ENCODE measurements at regions not wholly inside any gene's neighbourhood (a gene's known extent, or its start where the extent isn't known, plus 50 kb on each side); places are given as distances from the start of the nearest gene placed in this dataset.
"Not testable (repeated sequence)": the region's sequence is repeated elsewhere in the genome, so short reads cannot be mapped to it uniquely, and the experiment has no call there.

DNA sequence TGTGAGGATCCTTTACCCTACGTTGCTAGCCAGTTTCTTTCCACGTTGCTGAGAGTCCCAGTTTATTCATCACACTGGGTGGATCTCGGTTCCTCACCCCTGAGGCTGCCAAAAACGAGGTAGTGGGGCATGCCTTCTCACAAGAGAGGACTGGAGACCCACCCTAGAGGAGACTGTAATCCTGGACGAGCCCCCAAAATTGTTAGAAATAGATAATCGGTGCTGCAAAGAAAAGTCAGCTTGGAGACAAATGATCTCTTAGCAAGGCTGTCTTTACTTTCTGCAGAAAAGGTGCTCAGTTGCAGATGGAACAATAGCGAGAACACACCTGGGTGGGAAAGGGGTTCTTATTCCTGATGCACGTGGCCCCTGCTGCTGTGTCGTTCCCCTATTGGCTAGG, 101.8 kb downstream of the TMEM167A start:
- TF ChIP-seq CTCF (IDR thresholded peaks at IDR 0.05; ENCODE audit: insufficient read depth, missing control alignments) = no peak
- no peak for FAIRE-seq
- DNase-seq (ENCODE audit: insufficient read length, low spot score) = no peak

DNA sequence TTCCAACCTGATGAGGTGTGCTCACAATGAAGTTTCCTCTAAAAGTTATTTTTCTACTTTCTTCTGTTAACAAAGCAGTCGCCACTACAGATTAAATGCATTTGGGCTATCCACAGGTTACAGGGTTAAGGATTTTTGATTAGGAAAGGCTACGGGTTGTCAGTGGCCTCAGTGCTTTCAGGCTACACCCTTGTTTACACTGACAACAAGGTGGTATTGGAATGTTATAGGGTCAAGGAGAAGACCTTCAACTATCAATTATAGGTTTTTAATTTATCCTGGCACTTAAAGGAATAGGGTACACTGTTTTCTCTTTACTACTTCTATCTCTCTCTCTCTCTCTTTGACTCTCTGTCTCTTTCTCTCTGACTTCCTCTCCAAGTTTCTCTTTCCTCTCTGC, 102.8 kb downstream of the TMEM167A start:
- DNase-seq (ENCODE audit: insufficient read length, low spot score); FAIRE-seq: not testable (repeated sequence)

- TF ChIP-seq CTCF (IDR thresholded peaks at IDR 0.05; ENCODE audit: insufficient read depth, missing control alignments) = no peak
- FAIRE-seq (no peak), DNase-seq (ENCODE audit: insufficient read length, low spot score) (no peak)
These were observed 105.3 kb downstream of the TMEM167A start for GRCh38 chr5:82971901-82972300.

DNA sequence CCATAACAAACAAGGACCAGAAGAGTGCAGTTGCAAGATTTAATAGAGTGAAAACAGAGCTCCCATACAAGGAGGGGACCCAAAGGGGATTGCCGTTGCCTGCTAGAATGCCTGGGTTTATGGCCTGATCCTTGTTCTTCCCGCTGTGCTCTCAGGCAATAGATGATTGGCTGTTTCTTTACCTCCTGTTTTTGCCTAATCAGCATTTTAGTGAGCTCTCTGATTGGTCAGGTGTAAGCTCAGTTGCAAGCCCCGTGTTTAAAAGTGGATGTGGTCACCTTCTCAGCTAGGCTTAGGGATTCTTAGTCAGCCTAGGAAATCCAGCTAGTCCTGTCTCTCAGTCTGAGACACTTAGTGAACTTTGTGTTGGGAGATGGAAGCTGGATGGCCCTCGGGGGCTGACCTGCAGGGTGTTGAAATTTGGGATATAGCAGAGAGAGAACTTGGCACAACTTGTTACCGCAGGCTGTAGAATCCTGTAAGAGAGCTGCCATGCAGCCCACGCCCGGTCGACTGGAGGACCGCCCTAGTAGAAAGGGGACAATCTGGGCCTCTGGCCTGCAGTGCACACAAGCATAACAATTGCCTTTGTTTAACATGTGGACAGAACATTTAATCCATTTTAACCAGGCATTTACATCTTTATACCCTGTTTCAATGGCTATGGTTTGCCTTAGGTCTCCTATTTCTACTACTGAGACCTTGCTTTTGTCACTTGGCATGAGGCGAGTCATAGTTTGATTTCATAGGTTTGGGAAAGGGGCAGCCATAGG, 106.0 kb downstream of the TMEM167A start:
- DNase-seq (ENCODE audit: insufficient read length, low spot score); FAIRE-seq: not testable (repeated sequence)

DNA sequence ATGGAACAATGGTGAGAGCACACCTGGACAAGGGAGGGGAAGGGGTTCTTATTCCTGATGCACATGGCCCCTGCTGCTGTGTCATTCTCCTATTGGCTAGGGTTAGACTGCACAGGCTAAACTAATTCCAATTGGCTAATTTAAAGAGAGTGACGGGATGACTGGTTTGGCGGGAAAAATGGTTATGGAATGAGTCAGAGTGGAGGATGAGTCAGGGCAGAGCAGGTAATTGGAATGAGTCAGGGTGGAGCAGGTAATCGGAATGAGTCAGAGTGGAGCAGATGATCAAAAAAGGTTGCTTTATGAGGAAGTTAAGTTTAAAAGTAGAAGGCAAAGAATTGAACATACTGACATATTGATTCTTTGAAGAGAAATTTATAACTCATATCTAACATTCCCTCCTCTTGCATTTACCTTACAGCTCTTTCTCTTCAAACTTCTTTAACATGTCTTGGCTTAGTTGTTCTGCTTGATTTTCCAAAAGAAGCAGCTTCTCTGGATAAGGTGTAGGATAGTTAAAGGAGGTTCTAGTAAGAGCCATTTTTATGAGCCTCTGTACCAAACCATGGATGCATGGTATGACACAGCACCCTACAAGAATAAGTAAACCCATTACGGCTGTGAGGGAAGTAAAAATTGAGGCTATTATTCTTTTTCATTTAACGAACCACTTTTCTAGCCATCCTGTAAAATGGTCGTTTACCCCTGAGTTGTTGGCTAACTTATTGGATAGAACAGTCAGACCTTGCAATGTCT, 107.8 kb downstream of the TMEM167A start:
- not testable (repeated sequence) for FAIRE-seq; DNase-seq (ENCODE audit: insufficient read length, low spot score)

DNA sequence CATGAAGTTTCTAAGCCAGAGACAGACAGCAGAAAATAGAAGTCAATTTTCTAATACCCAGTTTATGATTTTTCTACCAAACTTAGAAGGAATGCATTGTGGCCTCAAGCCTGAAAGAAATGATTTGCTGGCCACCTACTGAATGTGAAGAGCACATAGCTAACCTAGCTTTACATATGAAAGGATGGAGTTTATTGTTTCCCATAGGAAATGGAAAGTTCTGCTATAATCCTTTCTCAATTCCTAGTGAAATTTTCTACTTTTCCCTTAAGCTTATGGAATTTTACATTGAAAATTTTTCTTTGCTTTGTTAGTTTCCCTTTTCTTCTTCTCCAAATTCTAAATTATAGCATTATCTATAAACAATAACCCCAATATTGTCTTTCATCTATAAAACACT, 110.1 kb downstream of the TMEM167A start:
- DNase-seq (ENCODE audit: insufficient read length, low spot score) = no peak
- FAIRE-seq = no peak
- no peak for TF ChIP-seq CTCF (IDR thresholded peaks at IDR 0.05; ENCODE audit: insufficient read depth, missing control alignments)

- DNase-seq (ENCODE audit: insufficient read length, low spot score) (no peak), FAIRE-seq (peak; percentile 44)
- TF ChIP-seq CTCF (IDR thresholded peaks at IDR 0.05; ENCODE audit: insufficient read depth, missing control alignments) = no peak
These were observed 117.7 kb downstream of the TMEM167A start for GRCh38 chr5:82959466-82959865.

DNA sequence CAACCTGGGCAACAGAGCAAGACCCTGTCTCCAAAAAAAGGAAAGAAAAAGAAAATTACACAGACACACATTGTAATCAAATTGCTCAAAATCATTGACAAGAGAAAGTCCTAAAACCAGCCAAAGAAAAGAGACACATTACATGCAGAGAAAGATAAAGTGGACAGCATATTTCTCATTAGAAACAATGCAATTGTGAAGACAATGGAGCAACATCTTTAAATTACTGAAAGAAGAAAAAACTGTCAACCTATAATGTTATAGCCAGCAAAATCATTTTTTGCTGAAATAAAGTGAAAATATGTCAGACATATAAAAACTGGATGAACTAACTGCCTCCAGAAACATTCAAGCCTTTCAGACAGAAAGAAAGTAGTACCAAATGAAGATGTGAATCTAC, 120.6 kb downstream of the TMEM167A start:
- no peak for DNase-seq (ENCODE audit: insufficient read length, low spot score)
- no peak for TF ChIP-seq CTCF (IDR thresholded peaks at IDR 0.05; ENCODE audit: insufficient read depth, missing control alignments)
- FAIRE-seq = no peak
